Medulla oblongata (tissue), 1 donor: ENCODE measurements at regions not wholly inside any gene's neighbourhood (a gene's known extent, or its start where the extent isn't known, plus 50 kb on each side); places are given as distances from the start of the nearest gene placed in this dataset.
"Not testable (repeated sequence)": the region's sequence is repeated elsewhere in the genome, so short reads cannot be mapped to it uniquely, and the experiment has no call there.

ENCODE experiments used
- DNase-seq: peaks from one replicate; pipeline ENCODE4 v3.0.0-alpha.2; 2015; ENCODE audit errors: extremely low spot score

GRCh38 chr15:44817797-44818196 is 81.5 kb downstream of the TRIM69 start:
- not testable (repeated sequence) for DNase-seq

- not testable (repeated sequence) for DNase-seq
Measured at GRCh38 chr15:44819331-44819987, 83.1 kb downstream of the TRIM69 start.

GRCh38 chr15:44820535-44820934 is 84.2 kb downstream of the TRIM69 start:
- DNase-seq: not testable (repeated sequence)

- not testable (repeated sequence) for DNase-seq
Measured at GRCh38 chr15:44820967-44821366, 84.6 kb downstream of the TRIM69 start.

GRCh38 chr15:44824277-44825145 is 88.2 kb downstream of the TRIM69 start:
- DNase-seq: not testable (repeated sequence)

- DNase-seq: not testable (repeated sequence)
Measured at GRCh38 chr15:44826583-44826982, 90.3 kb downstream of the TRIM69 start.

- not testable (repeated sequence) for DNase-seq
Measured at GRCh38 chr15:44828229-44828914, 92.0 kb downstream of the TRIM69 start.

GRCh38 chr15:44829150-44829549 is 92.8 kb downstream of the TRIM69 start:
- peak; percentile 34 for DNase-seq

- DNase-seq: not testable (repeated sequence)
Measured at GRCh38 chr15:44830692-44831408, 94.5 kb downstream of the TRIM69 start.

- DNase-seq: not testable (repeated sequence)
Measured at GRCh38 chr15:44831409-44831741, 95.0 kb downstream of the TRIM69 start.

- not testable (repeated sequence) for DNase-seq
Measured at GRCh38 chr15:44832133-44832532, 95.8 kb downstream of the TRIM69 start.

GRCh38 chr15:44833081-44833480 is 96.8 kb downstream of the TRIM69 start:
- DNase-seq: not testable (repeated sequence)

GRCh38 chr15:44833761-44834160 is 97.4 kb downstream of the TRIM69 start:
- DNase-seq: not testable (repeated sequence)

- DNase-seq: not testable (repeated sequence)
Measured at GRCh38 chr15:44835082-44835481, 98.8 kb downstream of the TRIM69 start.

- DNase-seq: no peak
Measured at GRCh38 chr15:44836094-44836493, 99.8 kb downstream of the TRIM69 start.

- DNase-seq: not testable (repeated sequence)
Measured at GRCh38 chr15:44838929-44839328, 102.6 kb downstream of the TRIM69 start.

- not testable (repeated sequence) for DNase-seq
Measured at GRCh38 chr15:44841762-44842161, 105.4 kb downstream of the TRIM69 start.

- not testable (repeated sequence) for DNase-seq
Measured at GRCh38 chr15:44842883-44843282, 106.6 kb downstream of the TRIM69 start.

GRCh38 chr15:44844936-44845335 is 108.6 kb downstream of the TRIM69 start:
- not testable (repeated sequence) for DNase-seq

GRCh38 chr15:44846156-44846555 is 109.8 kb downstream of the TRIM69 start:
- not testable (repeated sequence) for DNase-seq

GRCh38 chr15:44847555-44847954 is 108.9 kb upstream of the TERB2 start:
- not testable (repeated sequence) for DNase-seq

GRCh38 chr15:44848859-44849258 is 107.6 kb upstream of the TERB2 start:
- not testable (repeated sequence) for DNase-seq
